Inflammatory macrophage (primary cell): ENCODE measurements at regions not wholly inside any gene's neighbourhood (a gene's known extent, or its start where the extent isn't known, plus 50 kb on each side); places are given as distances from the start of the nearest gene placed in this dataset.
"Not testable (repeated sequence)": the region's sequence is repeated elsewhere in the genome, so short reads cannot be mapped to it uniquely, and the experiment has no call there.

Experiments
- DNase-seq, 2 donors: peaks; one replicate each; pipeline ENCODE4 v3.0.0-alpha.2; 2020 to 2022

GRCh38 chr7:106372595-106373318, 88.0 kb upstream of the NAMPT start:
- DNase-seq: no peak

GRCh38 chr7:106372126-106372525, 87.3 kb upstream of the NAMPT start:
- DNase-seq: no peak

GRCh38 chr7:106371629-106372028, 86.8 kb upstream of the NAMPT start:
- DNase-seq: peak; percentile 86 to 87

GRCh38 chr7:106370542-106370941, 85.8 kb upstream of the NAMPT start:
- DNase-seq: no peak

- DNase-seq: no peak
Measured at GRCh38 chr7:106369816-106370215, 85.0 kb upstream of the NAMPT start.

GRCh38 chr7:106369352-106369751, 84.6 kb upstream of the NAMPT start:
- DNase-seq: peak in 1 of 2 donors; percentile 22

GRCh38 chr7:106367664-106368063, 82.9 kb upstream of the NAMPT start:
- DNase-seq: no peak

GRCh38 chr7:106367018-106367420, 82.2 kb upstream of the NAMPT start:
- DNase-seq: peak; percentile 29 to 53

- DNase-seq: peak; percentile 87 to 92
Measured at GRCh38 chr7:106365252-106366005, 80.6 kb upstream of the NAMPT start.

- not testable (repeated sequence) for DNase-seq
Measured at GRCh38 chr7:106362507-106362906, 77.7 kb upstream of the NAMPT start.

GRCh38 chr7:106358103-106358663, 73.4 kb upstream of the NAMPT start:
- no peak for DNase-seq

- peak; percentile 51 to 63 for DNase-seq
Measured at GRCh38 chr7:106357675-106358074, 72.9 kb upstream of the NAMPT start.

GRCh38 chr7:106354822-106355221, 70.0 kb upstream of the NAMPT start:
- DNase-seq: peak in 1 of 2 donors; percentile 48

GRCh38 chr7:106353944-106354343, 69.2 kb upstream of the NAMPT start:
- no peak for DNase-seq

GRCh38 chr7:106348231-106348630, 63.4 kb upstream of the NAMPT start:
- no peak for DNase-seq

- peak; percentile 64 to 69 for DNase-seq
Measured at GRCh38 chr7:106347229-106347833, 62.5 kb upstream of the NAMPT start.

GRCh38 chr7:106346678-106347217, 62.0 kb upstream of the NAMPT start:
- peak; percentile 94 to 97 for DNase-seq

- DNase-seq: no peak
Measured at GRCh38 chr7:106346167-106346677, 61.4 kb upstream of the NAMPT start.

- peak; percentile 54 to 73 for DNase-seq
Measured at GRCh38 chr7:106345421-106346166, 60.8 kb upstream of the NAMPT start.

- DNase-seq: peak; percentile 91 to 97
Measured at GRCh38 chr7:106344861-106345260, 60.1 kb upstream of the NAMPT start.

- no peak for DNase-seq
Measured at GRCh38 chr7:106344211-106344610, 59.4 kb upstream of the NAMPT start.

GRCh38 chr7:106342049-106342448, 57.3 kb upstream of the NAMPT start:
- not testable (repeated sequence) for DNase-seq
